ENCODE measurements at regions not wholly inside any gene's neighbourhood (a gene's known extent, or its start where the extent isn't known, plus 50 kb on each side); places are given as distances from the start of the nearest gene placed in this dataset.
"Not testable (repeated sequence)": the region's sequence is repeated elsewhere in the genome, so short reads cannot be mapped to it uniquely, and the experiment has no call there.

GRCh38 chr6:19892260-19892659, 55.1 kb downstream of the ID4 start:
- Mint-ChIP-seq H3K36me3 (no peaks in the 10 kb centered on the region), H3K4me3 (no peak overlapping the region), H3K9me3 (peaks cover 0 to 11% of the 10 kb centered on the region in 2 donors), H3K27ac (no peak overlapping the region), H3K27me3 (no peaks in the 10 kb centered on the region), H3K4me1 (no peaks in the 10 kb centered on the region)
- DNase-seq (no peak), ATAC-seq (replicated peaks) (no peak)

GRCh38 chr6:19895866-19896692, 58.9 kb downstream of the ID4 start:
- no peak overlapping the region for H3K27ac Mint-ChIP-seq
- DNase-seq: no peak
- no peak overlapping the region for H3K4me3 Mint-ChIP-seq
- no peaks in the 10 kb centered on the region for H3K4me1 Mint-ChIP-seq
- H3K36me3 Mint-ChIP-seq: no peaks in the 10 kb centered on the region
- no peak for ATAC-seq (replicated peaks)
- no peaks in the 10 kb centered on the region for H3K27me3 Mint-ChIP-seq
- peaks cover 5 to 6% of the 10 kb centered on the region in 2 donors for H3K9me3 Mint-ChIP-seq

- H3K9me3 Mint-ChIP-seq: peaks cover 8 to 9% of the 10 kb centered on the region in 2 donors
- no peak for DNase-seq
- no peaks in the 10 kb centered on the region for H3K36me3 Mint-ChIP-seq
- no peaks in the 10 kb centered on the region for H3K4me1 Mint-ChIP-seq
- H3K27ac Mint-ChIP-seq: no peak overlapping the region
- H3K27me3 Mint-ChIP-seq: no peaks in the 10 kb centered on the region
- no peak for ATAC-seq (replicated peaks)
- H3K4me3 Mint-ChIP-seq: no peak overlapping the region
Measured at GRCh38 chr6:19896693-19897010, 59.5 kb downstream of the ID4 start.

DNA sequence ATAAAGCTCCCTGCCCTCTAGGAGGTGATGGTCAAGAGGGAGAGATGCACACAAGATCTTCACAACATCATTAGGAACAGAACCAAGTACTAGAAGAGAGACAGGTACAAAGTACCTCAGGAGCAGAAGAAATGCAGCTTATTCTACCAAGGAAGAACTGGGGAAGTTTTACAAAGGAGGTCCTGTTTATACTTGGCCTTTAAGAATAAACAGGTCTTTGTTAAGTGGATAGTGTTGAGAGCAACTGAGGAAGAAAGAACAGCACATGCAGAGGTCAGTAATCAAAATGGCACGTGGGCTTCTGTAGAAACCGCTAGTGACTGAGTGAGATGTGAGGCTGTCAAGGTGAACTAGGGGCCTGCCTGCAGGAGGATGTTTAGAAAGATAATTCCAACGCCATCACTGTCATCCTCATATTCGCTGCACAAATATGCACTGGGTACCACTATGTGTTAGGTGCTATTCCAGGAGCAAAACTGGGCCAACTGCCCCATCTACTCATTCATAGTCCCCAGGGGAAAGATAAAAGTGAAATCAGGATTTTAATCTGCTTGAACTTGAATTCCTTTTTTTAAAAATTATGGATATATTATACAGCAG, 61.1 kb downstream of the ID4 start:
- Mint-ChIP-seq H3K4me3 (no peak overlapping the region), H3K9me3 (peaks cover 9 to 10% of the 10 kb centered on the region in 2 donors), H3K4me1 (no peaks in the 10 kb centered on the region), H3K27ac (no peak overlapping the region), H3K27me3 (no peaks in the 10 kb centered on the region), H3K36me3 (no peaks in the 10 kb centered on the region)
- ATAC-seq (replicated peaks) (no peak), DNase-seq (no peak)

- Mint-ChIP-seq H3K27me3 (no peaks in the 10 kb centered on the region), H3K36me3 (no peaks in the 10 kb centered on the region), H3K9me3 (peaks cover 8 to 9% of the 10 kb centered on the region in 2 donors), H3K4me3 (no peak overlapping the region), H3K27ac (no peak overlapping the region), H3K4me1 (no peaks in the 10 kb centered on the region)
- ATAC-seq (replicated peaks): no peak
- no peak for DNase-seq
Measured at GRCh38 chr6:19902201-19902600, 65.0 kb downstream of the ID4 start.

GRCh38 chr6:19904408-19904807, 67.2 kb downstream of the ID4 start:
- H3K9me3 Mint-ChIP-seq; H3K27ac Mint-ChIP-seq; ATAC-seq (replicated peaks); H3K4me3 Mint-ChIP-seq; H3K4me1 Mint-ChIP-seq; DNase-seq; H3K36me3 Mint-ChIP-seq; H3K27me3 Mint-ChIP-seq: not testable (repeated sequence)

- Mint-ChIP-seq H3K27me3 (no peaks in the 10 kb centered on the region), H3K9me3 (peaks cover 4 to 5% of the 10 kb centered on the region in 2 donors), H3K4me1 (no peaks in the 10 kb centered on the region), H3K36me3 (no peaks in the 10 kb centered on the region), H3K4me3 (no peak overlapping the region), H3K27ac (no peak overlapping the region)
- ATAC-seq (replicated peaks) (no peak), DNase-seq (no peak)
Measured at GRCh38 chr6:19905584-19905983, 68.4 kb downstream of the ID4 start.

DNA sequence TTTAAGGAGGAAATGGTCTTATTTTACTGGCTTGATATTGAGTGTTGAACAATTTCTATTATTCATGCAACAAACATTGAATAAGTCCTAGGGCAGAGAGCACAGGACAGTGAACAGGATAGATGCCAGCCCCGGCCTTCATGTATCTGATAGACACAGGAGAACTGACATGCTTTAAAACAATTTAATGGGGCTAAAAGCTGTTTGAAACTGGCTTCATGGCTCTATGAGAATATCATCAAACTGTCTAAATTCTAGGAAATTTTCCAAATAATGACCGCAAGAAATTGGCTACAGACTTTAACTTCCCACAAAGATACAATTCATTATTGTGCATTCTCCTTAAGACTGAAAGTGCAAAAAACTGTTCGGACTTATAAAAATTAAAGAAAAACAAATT, 69.0 kb downstream of the ID4 start:
- ATAC-seq (replicated peaks) (no peak), DNase-seq (no peak)
- H3K27me3 Mint-ChIP-seq: no peaks in the 10 kb centered on the region
- H3K36me3 Mint-ChIP-seq: no peaks in the 10 kb centered on the region
- no peaks in the 10 kb centered on the region for H3K4me1 Mint-ChIP-seq
- peaks cover 7 to 8% of the 10 kb centered on the region in 2 donors for H3K9me3 Mint-ChIP-seq
- H3K4me3 Mint-ChIP-seq: no peak overlapping the region
- no peak overlapping the region for H3K27ac Mint-ChIP-seq

DNA sequence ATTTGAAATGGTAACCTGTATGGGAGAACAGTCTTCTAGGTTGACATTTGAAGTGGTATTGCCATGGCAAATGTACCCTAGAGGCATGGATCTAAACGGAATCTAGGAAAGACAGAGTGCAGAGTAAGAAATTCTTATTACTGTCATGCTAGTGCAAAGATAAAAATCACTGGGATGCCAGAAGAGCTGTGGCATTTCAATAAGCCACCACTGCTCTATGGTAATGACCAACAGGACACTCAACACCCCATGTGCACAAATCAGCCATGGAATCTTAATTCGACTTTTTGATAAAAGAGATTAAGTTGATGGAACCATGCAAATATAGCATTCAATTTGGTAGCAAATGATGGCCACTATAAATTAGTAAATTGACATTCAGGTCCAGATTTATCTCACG, 74.1 kb downstream of the ID4 start:
- ATAC-seq (replicated peaks): no peak

DNA sequence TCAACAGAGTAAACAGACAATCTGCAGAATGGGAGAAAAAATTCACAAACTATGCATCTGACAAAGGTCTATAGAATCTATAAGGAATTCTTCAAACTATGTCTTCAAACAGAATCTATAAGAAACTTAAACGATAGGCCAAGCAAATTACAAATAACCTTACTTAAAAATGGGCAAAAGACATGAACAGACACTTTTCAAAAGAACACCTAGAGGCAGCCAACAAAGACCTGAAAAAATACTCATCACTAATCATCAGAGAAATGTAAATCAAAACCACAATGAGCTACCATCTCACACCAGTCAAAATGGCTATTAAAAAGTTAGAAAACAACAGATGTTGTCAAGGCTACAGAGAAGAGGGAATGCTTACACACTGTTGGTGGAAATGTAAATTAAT, 81.3 kb downstream of the ID4 start:
- no peaks in the 10 kb centered on the region for H3K36me3 Mint-ChIP-seq
- no peak overlapping the region for H3K4me3 Mint-ChIP-seq
- no peaks in the 10 kb centered on the region for H3K27me3 Mint-ChIP-seq
- H3K4me1 Mint-ChIP-seq: no peaks in the 10 kb centered on the region
- H3K9me3 Mint-ChIP-seq: peaks cover 23 to 32% of the 10 kb centered on the region in 2 donors
- ATAC-seq (replicated peaks) (no peak), DNase-seq (no peak)
- H3K27ac Mint-ChIP-seq: no peak overlapping the region

More for the DNA sequence above, 74.1 kb downstream of the ID4 start:
- no peaks in the 10 kb centered on the region for H3K27me3 Mint-ChIP-seq
- H3K9me3 Mint-ChIP-seq: peaks cover 11 to 24% of the 10 kb centered on the region in 2 donors
- no peak overlapping the region for H3K27ac Mint-ChIP-seq
- H3K4me1 Mint-ChIP-seq: no peaks in the 10 kb centered on the region
- no peak overlapping the region for H3K4me3 Mint-ChIP-seq
- DNase-seq: no peak
- no peaks in the 10 kb centered on the region for H3K36me3 Mint-ChIP-seq

DNA sequence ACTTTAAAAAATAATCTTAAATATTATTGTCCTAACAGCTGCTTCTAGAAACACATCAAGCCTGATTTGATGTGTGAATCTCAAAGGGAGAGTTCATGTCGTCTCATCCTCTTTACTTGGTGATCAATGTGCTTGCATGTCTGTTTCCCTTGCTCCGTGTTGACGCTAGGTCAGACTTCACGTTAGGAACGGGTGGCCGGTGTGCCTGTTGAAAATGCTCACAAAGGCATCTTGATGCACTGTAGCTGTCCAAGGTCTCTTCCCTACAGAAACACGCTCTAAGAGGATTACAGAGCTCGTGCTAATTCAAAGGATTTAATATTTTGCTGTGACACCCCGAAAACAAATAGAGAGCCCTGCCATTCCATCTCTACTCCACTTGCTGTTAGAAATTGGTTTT, 84.6 kb downstream of the ID4 start:
- peaks cover 0 to 5% of the 10 kb centered on the region in 2 donors for H3K4me1 Mint-ChIP-seq
- H3K27me3 Mint-ChIP-seq: peaks cover 0 to 4% of the 10 kb centered on the region in 2 donors
- ATAC-seq (replicated peaks): no peak
- no peaks in the 10 kb centered on the region for H3K36me3 Mint-ChIP-seq
- no peak overlapping the region for H3K27ac Mint-ChIP-seq
- H3K9me3 Mint-ChIP-seq: peaks cover 12 to 13% of the 10 kb centered on the region in 2 donors
- DNase-seq: no peak
- no peak overlapping the region for H3K4me3 Mint-ChIP-seq

DNA sequence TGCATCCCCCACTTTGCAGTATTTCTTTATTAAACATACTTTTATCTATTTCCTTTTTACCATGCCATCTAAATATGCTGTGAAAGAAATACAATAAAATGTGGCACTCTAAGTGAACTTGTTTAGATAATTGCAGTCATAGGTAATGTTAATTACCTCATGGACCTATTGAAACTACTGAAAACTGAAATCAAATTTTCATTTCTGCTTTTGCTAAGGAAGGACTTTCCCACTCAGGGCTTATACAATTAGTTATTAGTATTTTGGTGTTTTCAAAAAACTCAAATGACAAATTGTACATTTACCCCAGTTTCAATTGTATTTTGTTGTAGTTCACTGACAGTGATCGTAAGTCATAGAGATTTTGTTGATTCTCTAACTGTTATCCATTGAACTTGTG, 88.4 kb downstream of the ID4 start:
- ATAC-seq (replicated peaks) (peak; percentile 34 to 36), DNase-seq (no peak)
- H3K9me3 Mint-ChIP-seq: peaks cover 0 to 1% of the 10 kb centered on the region in 2 donors
- no peak overlapping the region for H3K27ac Mint-ChIP-seq
- peaks cover 3 to 4% of the 10 kb centered on the region in 2 donors for H3K27me3 Mint-ChIP-seq
- H3K36me3 Mint-ChIP-seq: no peaks in the 10 kb centered on the region
- H3K4me3 Mint-ChIP-seq: no peak overlapping the region
- H3K4me1 Mint-ChIP-seq: peaks cover 0 to 5% of the 10 kb centered on the region in 2 donors

DNA sequence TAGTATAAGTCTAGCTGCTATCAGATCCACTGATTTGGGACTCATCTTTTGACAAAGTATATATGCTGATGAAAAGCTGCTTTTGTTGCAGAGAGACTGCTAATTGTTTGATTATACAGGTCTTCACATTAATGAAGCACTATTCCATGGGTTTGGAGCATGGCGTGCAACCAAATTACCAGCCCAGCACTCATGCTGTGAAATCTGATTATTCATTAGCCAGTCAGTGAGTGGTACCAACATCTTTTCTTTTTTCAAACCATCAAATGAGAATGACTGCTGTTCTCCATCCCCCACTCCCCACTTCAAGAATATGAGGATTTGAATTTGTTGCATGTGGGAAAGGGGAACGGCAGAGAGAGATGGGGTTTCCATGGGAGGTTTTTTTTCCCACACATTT, 91.3 kb downstream of the ID4 start:
- DNase-seq (no peak), ATAC-seq (replicated peaks) (no peak)
- Mint-ChIP-seq H3K9me3 (peaks cover 0 to 1% of the 10 kb centered on the region in 2 donors), H3K4me1 (peaks cover 0 to 5% of the 10 kb centered on the region in 2 donors), H3K27me3 (peaks cover 3 to 4% of the 10 kb centered on the region in 2 donors), H3K27ac (no peak overlapping the region), H3K36me3 (no peaks in the 10 kb centered on the region), H3K4me3 (no peak overlapping the region)

DNA sequence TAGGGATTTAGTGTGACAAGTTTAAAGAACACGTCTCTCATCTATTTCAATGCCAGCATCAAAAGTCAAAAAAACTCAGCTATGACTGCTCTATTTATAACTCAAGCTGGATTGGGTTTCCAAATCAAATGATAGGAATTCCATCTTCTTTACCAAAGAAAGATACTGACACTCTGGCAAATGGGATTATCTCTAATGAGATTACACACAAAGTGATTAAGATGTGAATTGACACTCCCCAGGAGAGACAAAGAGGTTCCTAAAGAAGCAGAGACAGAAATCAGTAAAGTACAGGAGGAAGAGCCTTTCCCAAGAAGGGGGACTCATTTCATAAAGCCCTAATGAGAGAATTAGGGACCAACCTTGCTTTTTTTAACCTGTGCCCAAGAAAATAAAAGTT, 92.1 kb downstream of the ID4 start:
- H3K4me1 Mint-ChIP-seq: peaks cover 0 to 5% of the 10 kb centered on the region in 2 donors
- peaks cover 0 to 1% of the 10 kb centered on the region in 2 donors for H3K9me3 Mint-ChIP-seq
- no peaks in the 10 kb centered on the region for H3K36me3 Mint-ChIP-seq
- no peak overlapping the region for H3K27ac Mint-ChIP-seq
- no peak overlapping the region for H3K4me3 Mint-ChIP-seq
- no peak for ATAC-seq (replicated peaks)
- peaks cover 0 to 3% of the 10 kb centered on the region in 2 donors for H3K27me3 Mint-ChIP-seq
- no peak for DNase-seq

DNA sequence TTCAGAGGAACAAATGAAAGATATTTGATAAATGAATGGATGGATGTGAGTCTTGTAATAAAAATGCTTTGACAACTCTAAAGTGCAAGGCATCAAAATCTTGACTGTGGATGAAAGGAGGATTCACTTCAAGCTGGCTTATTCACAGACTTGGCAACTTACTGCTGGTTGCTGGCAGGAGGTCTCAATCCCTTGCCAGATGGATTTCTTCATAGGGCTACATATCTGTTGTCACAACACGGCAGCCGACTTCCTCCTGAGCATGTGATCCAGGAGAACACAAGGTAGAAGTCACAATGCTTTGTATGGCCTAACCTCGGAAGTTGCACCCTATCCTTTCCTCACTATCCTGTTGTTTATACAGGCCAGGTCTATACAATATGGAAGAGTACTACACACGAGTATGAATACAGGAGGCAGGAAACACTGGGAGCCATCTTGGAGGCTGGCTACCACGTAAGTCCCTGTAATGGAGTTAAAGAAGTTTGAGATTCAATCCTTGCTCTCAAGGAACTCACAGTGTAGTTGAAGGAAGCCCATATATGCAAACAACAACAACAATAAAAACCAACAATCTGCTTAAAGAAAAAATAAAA, 97.9 kb downstream of the ID4 start:
- Mint-ChIP-seq H3K36me3 (no peaks in the 10 kb centered on the region), H3K27me3 (no peaks in the 10 kb centered on the region), H3K27ac (no peak overlapping the region), H3K9me3 (peaks cover 0 to 2% of the 10 kb centered on the region in 2 donors), H3K4me3 (no peak overlapping the region), H3K4me1 (no peaks in the 10 kb centered on the region)
- DNase-seq (no peak), ATAC-seq (replicated peaks) (no peak)
